Right lobe of liver (tissue), 4 donors: ENCODE measurements at regions not wholly inside any gene's neighbourhood (a gene's known extent, or its start where the extent isn't known, plus 50 kb on each side); places are given as distances from the start of the nearest gene placed in this dataset.
"Not testable (repeated sequence)": the region's sequence is repeated elsewhere in the genome, so short reads cannot be mapped to it uniquely, and the experiment has no call there.

ENCODE experiments used
- CTCF ChIP-seq, 4 donors: fragments of 200-600 bp in 3 of 4; fragments of 450-650 bp in 1 of 4; IDR thresholded peaks; one replicate each; pipeline versions ENCODE4 v1.5.1 to v1.8.0; 2016 to 2022; ENCODE audit warnings: antibody characterized with exemption in 4 of 4, mild to moderate bottlenecking in 2 of 4
- POLR2A ChIP-seq: fragments of 450-650 bp; IDR thresholded peaks from one replicate; pipeline ENCODE4 v1.6.1; 2017; ENCODE audit warnings: antibody characterized with exemption, mild to moderate bottlenecking
- donor health status: DM: no; HTN: no; CAD: no.
- donor health status: DM: no; HTN: no; CAD: no.
- donor health status: DM: no; HTN: yes; CAD: no.

- TF ChIP-seq POLR2A; CTCF (IDR thresholded peaks at IDR 0.05): not testable (repeated sequence)
Measured at GRCh38 chr2:194367390-194367789, 1289.6 kb upstream of the SLC39A10 start.
